HG03025 (cell line): ENCODE measurements at regions not wholly inside any gene's neighbourhood (a gene's known extent, or its start where the extent isn't known, plus 50 kb on each side); places are given as distances from the start of the nearest gene placed in this dataset.

Source experiments
- ATAC-seq: cut with Tn5 transposase; IDR thresholded peaks from one replicate; pipeline ENCODE4 v1.9.1; 2021; ENCODE audit warnings: mild to moderate bottlenecking, moderate library complexity; ENCODE audit not compliant: unreplicated experiment, low FRiP score

GRCh38 chr4:60799214-60799613 is 400.9 kb upstream of the ADGRL3 start:
- no peak for ATAC-seq

- no peak for ATAC-seq
Measured at GRCh38 chr4:60800701-60801100, 399.4 kb upstream of the ADGRL3 start.

DNA sequence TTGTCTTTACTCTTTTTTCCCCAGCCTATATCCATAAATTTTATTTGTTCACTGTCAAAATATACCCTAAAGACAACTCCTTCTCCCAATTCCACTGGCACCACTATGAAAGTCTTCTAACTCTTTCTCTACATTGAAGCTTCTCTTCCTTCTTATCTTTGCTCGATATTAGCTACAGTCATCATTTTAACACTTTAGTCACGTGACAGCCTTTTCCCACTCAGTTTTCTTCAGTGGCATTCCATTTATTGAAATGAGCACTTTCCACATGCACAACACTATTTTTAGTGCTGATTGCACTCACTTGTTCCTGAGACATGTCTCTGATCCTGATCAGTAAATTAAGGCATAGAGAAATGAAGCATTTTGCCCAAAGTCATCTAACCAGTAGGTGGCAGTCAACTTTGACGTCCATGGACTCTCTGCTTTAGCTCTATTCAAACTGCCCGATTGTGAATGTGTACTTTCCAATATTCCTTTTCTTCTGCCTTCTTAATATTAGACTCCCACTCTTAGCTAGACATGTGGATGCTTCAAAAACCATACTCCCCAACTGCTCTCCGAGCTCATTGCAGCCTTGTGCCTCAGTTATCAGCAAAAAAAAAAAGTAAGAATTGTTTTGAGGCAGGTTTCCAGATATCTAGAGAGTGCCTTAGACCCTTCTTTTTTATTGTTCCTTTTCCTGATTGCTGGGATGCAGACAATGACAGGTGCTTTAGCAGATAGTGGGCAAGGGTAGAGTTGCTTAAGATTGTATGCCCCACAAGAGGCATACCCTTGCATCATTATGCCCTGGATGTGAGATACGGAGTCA is 394.4 kb upstream of the ADGRL3 start:
- ATAC-seq: no peak

GRCh38 chr4:60808726-60809485 is 391.2 kb upstream of the ADGRL3 start:
- ATAC-seq: no peak

- ATAC-seq: no peak
Measured at GRCh38 chr4:60809486-60809800, 390.7 kb upstream of the ADGRL3 start.

GRCh38 chr4:60812811-60813210 is 387.3 kb upstream of the ADGRL3 start:
- ATAC-seq: no peak

- no peak for ATAC-seq
Measured at GRCh38 chr4:60814549-60814948, 385.6 kb upstream of the ADGRL3 start.

- ATAC-seq: no peak
Measured at GRCh38 chr4:60817609-60818008, 382.5 kb upstream of the ADGRL3 start.

DNA sequence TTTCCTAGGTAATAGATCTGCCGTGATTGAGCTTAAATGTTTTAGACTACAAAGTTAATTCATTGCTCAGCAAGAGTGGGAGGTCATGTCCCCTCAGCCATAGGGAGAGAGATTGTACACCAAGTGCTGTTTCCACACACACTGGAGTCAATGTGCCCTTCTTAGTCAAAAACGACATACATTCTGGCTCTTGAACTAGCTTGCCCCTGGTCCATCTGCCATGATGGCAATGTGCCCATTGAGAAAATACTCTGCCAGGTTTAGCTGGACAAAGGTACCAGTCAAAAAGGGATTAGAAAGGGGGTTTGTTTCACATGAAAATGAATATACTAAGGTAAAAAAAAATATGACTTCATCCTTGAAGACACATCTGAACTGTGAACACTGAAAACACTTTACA is 377.1 kb upstream of the ADGRL3 start:
- no peak for ATAC-seq

DNA sequence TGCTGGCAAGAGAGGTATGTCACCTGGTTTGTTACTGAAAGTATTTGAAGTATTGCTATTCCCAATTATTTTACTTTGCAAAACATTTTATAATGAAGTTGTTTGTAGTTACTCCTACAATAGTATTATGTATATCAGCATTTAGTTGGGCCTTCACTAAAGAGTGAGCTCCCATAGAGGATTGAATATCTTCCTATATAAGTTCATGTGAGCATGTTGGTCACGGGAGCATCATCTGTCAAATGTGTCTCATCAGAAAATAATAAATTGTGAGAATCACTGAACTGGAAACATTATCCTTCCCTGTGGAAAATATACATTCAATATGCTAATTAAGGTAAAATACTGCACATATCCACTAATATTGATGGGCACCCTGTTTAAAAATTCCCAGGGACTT is 360.1 kb upstream of the ADGRL3 start:
- ATAC-seq: no peak

- no peak for ATAC-seq
Measured at GRCh38 chr4:60846678-60847077, 353.4 kb upstream of the ADGRL3 start.

GRCh38 chr4:60847614-60848013 is 352.5 kb upstream of the ADGRL3 start:
- ATAC-seq: no peak

DNA sequence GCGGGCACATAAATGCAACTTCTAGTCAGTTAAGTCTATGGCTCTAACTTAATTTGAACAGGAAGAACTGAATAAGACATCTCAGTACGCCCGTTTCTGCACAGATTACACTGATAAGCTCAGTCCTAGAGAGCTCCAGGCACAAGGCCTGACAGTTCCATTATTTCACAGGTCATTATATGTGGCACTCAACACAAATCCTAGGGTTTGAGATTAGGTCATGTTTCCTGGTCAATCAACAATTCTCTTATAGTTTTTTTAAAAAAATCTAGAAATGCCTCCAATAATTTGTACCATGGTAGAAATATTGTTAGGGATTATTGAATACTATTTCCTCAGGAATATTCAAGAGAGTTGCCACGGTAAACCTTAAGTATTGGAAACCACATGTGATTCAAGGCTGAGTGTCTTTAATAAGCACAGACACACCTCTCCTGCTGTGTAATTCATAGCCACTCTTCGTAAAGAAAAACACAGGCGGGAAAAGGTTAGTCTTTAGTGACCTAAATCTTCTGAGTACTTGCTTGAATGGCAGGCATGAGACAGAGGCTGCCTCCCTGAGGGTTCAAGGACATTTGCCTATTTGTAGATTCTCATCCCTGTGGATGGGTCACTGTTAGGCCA is 342.9 kb upstream of the ADGRL3 start:
- ATAC-seq: no peak

- no peak for ATAC-seq
Measured at GRCh38 chr4:60863442-60863841, 336.7 kb upstream of the ADGRL3 start.

- ATAC-seq: no peak
Measured at GRCh38 chr4:60865273-60865672, 334.9 kb upstream of the ADGRL3 start.

GRCh38 chr4:60868232-60868960 is 331.7 kb upstream of the ADGRL3 start:
- no peak for ATAC-seq

GRCh38 chr4:60879135-60879701 is 320.9 kb upstream of the ADGRL3 start:
- ATAC-seq: no peak

- ATAC-seq: no peak
Measured at GRCh38 chr4:60884587-60884986, 315.5 kb upstream of the ADGRL3 start.

DNA sequence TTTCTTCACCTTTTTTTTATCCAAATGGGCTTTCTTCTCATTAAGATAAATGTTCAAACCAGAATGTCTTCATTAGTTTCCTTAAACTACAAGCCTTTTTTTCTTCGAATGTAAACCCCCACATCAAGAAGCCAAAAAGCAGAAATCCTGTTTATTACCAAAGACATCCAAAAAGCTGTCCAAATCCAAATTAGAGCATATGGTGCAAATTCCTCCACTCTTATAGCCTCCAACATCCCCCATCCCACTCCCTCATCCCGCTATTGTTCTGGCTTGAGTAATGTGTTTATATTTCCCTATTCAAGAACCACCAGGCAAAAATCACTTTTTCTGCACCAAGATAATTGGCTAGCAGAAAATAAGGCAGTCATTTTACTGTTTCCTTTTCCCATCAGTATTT is 315.1 kb upstream of the ADGRL3 start:
- ATAC-seq: no peak

- no peak for ATAC-seq
Measured at GRCh38 chr4:60890743-60891142, 309.4 kb upstream of the ADGRL3 start.

DNA sequence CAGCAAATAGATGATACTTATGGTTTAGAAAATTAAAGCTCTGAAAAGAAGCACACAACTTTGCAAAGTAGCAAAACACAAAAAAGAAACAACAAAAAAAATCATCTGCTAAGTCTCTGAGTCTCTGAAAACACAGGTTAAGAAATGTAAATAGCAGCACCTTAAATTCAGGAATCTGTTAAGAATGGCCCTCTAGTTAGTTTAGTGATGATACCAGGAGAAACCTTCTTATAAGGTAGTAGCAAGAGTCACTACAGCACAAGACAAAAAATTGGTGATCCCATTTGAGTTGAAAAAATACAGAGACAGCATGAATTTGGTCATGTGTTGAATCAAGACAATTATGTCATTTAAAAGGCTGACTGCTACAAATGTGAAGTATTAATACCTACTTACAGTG is 308.2 kb upstream of the ADGRL3 start:
- no peak for ATAC-seq
